Right cardiac atrium (tissue), 5 donors: ENCODE measurements at regions not wholly inside any gene's neighbourhood (a gene's known extent, or its start where the extent isn't known, plus 50 kb on each side); places are given as distances from the start of the nearest gene placed in this dataset.
"Not testable (repeated sequence)": the region's sequence is repeated elsewhere in the genome, so short reads cannot be mapped to it uniquely, and the experiment has no call there.

Source experiments
- ATAC-seq, 2 donors: fragments of 200-7000 bp; cut with Tn5 transposase; one replicate each; pipeline versions ENCODE4 v1.8.0 to v1.9.1; 2020; ENCODE audit warnings: moderate library complexity in 2 of 2, mild to moderate bottlenecking in 1 of 2
- DNase-seq, 3 donors: peaks; one replicate each; pipeline ENCODE4 v3.0.0-alpha.2; 2020
- H3K27ac ChIP-seq: one replicate; pipeline ENCODE4 v1.5.1; 2013; ENCODE audit warnings: mild to moderate bottlenecking, low read length, control low read depth, moderate library complexity
- H3K27me3 ChIP-seq: one replicate; pipeline ENCODE4 v1.6.1; 2013; ENCODE audit not compliant: control insufficient read depth, insufficient read depth
- H3K4me1 ChIP-seq: one replicate; pipeline ENCODE4 v1.6.1; 2013; ENCODE audit warnings: low read length; ENCODE audit not compliant: control insufficient read depth, insufficient read depth
- H3K4me3 ChIP-seq: one replicate; pipeline ENCODE4 v1.5.1; 2013; ENCODE audit warnings: low read length, control low read depth
- H3K9me3 ChIP-seq: one replicate; pipeline ENCODE4 v1.6.1; 2013; ENCODE audit warnings: low read length; ENCODE audit not compliant: control insufficient read depth
- WGBS: extraction: QIAGEN DNeasy Blood & Tissue Kit; methylation state at CpG from one replicate; pipeline ENCODE4 v1.1.7; 2013; 5-methylcytosine and 5-hydroxymethylcytosine counted together
- intact Hi-C, 4 donors: fragments of 100-400 bp; cut with DNase I; formaldehyde crosslinking; loops; one replicate each; pipeline versions ENCODE4 v1.11.0 to v1.14.0; 2022 to 2023
- donor health status: healthy with polysubstance abuse.
- donor health status: DM: no; HTN: yes; CAD: no.
- donor health status: DM: no; HTN: no; CAD: no.
- donor health status: DM: no; HTN: yes; CAD: no; lungs with severe emphysema.
- donor health status: DM: yes; HTN: yes; CAD: no.

DNA sequence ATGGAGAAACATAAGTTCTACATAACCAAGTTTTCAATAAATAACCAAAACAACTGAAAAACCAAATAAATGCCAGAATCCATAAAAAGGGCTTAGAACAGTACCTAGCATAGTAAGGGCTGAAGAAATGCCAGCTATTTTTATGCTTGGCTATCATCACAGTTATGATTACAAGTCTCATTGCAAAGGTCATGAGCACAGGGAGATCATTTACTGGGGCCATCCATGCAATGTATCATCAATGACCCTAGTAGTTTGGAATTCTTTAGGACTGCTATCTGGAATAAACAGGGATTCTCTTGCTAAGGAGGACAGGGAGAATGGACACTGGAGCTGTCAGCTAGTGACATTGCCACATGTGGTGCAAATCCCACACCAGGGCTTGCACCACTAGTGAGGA is 92.5 kb upstream of the NAP1L1 start:
- ATAC-seq (peak in 1 of 2 donors; percentile 59), DNase-seq (no peak)

DNA sequence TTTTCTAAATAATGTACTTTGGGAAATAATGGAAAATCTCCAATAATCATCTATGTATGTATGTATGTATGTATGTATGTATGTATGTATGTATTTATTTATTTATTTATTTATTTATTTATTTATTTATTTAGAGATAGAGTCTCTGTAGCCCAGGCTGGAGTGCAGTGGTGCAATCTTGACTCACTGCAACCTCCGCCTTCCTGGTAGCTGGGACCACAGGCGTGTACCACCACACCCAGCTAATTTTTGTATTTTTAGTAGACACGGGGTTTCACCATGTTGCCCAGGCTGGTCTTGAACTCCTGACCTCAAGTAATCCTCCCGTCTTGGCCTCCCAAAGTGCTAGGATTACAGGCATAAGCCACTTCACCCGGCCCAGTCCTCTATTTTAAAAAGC is 91.5 kb upstream of the NAP1L1 start:
- H3K4me1 ChIP-seq, intact Hi-C loops, H3K27me3 ChIP-seq, ATAC-seq, H3K27ac ChIP-seq, H3K9me3 ChIP-seq, DNase-seq, H3K4me3 ChIP-seq: not testable (repeated sequence)
- WGBS = 89% methylated on average over 5 of the region's 5 CpGs

More for the DNA sequence above, 92.5 kb upstream of the NAP1L1 start:
- no peak overlapping the region for H3K4me3 ChIP-seq
- H3K27ac ChIP-seq = no peak overlapping the region
- intact Hi-C loops = no loop called here
- H3K27me3 ChIP-seq = no peaks in the 10 kb centered on the region
- H3K9me3 ChIP-seq = no peaks in the 10 kb centered on the region
- no peaks in the 10 kb centered on the region for H3K4me1 ChIP-seq

DNA sequence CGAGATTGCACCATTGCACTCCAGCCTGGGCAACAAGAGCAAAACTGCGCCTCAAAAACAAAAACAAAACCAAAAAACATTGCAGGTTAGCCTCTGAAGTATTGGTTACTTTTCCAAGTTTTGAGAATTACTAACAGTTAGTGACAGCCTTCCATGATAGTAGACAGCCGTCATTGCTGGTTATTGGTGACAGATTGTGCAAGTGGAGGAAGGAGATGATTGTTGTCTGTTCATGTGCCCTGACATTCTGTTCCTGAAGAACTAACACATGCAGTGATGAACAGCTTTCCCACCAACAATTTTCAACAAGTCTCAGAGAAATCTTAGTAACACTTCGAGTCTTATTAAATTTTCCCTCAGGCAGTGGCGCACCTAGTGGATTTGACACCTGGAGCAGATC is 89.3 kb upstream of the NAP1L1 start:
- 79% methylated on average over 5 of the region's 5 CpGs for WGBS
- Histone ChIP-seq H3K4me1 (no peaks in the 10 kb centered on the region), H3K27ac (no peak overlapping the region), H3K27me3 (no peaks in the 10 kb centered on the region), H3K4me3 (no peak overlapping the region), H3K9me3 (no peaks in the 10 kb centered on the region)
- intact Hi-C loops = no loop called here
- DNase-seq (no peak), ATAC-seq (no peak)

DNA sequence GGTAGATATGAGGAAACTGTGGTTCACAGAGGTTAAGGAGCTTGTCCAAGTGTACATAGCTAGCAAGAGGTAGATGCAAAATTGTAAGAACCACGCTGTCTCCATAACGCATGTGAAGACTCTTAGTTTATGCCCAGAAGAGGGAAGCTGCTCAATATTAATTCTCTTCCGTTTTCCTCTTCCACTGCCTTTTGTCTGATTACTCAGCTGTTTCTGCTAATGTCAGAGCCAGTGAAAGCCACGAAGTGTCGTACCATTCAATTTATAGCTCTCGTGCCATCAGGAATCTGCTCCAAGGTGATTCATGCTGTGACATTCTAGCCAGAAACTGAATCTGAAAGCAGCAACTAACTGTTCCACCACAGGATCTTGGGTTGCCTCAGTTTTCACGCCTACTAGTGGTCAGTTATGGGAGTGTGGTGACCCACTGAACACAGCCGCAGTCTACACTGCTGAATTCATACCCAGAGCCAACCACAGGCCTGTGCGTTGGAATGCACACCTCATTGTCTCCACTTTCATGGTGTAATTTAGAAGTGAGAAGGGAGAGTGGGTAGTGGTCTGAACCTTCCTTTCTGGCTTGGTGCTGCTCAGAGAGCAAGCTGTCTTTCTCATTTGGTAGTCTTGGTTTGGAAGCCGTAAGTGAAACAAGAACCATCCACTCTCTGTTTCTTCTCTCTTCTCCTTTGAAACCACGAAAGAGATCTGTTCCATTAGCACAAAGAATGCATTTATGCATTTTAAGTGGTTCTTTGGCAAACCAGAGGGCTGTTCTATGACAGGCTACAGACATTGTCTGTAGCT is 74.2 kb upstream of the NAP1L1 start:
- Histone ChIP-seq H3K9me3 (no peaks in the 10 kb centered on the region), H3K27ac (peak overlapping the region; percentile 68), H3K4me1 (peaks cover 3% of the 10 kb centered on the region), H3K4me3 (no peak overlapping the region), H3K27me3 (no peaks in the 10 kb centered on the region)
- ATAC-seq (peak; percentile 84 to 91), DNase-seq (no peak)
- whole genome bisulfite sequencing = 52% methylated on average over 11 of the region's 11 CpGs
- intact Hi-C loops = loop anchor here in 2 of 4 donors (10.0 kb wide), 1 partner anchor 186 kb away; the partner anchor contains the start of gene BBS10 (in 2 of the 2)

DNA sequence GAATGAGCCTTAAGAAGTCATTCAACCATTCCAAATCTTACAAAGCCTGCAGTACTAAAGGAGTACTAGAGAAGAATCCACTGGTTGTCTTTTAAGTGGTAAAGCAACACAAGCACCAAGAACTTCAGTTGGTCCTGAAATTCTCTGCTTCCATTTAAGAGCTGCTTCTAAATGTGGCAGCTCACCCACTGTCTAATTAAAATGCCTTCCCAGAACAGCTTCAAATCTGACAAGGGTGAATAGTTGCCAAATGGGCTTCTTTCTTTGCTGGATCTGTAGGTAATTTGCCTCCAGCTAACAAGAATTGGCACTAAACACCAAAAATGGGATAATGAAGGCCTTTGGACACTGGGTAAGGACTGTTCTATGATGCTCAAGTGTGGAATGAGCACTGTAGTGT is 72.2 kb upstream of the NAP1L1 start:
- Histone ChIP-seq H3K4me1 (peaks cover 3% of the 10 kb centered on the region), H3K27ac (no peak overlapping the region), H3K9me3 (no peaks in the 10 kb centered on the region), H3K27me3 (no peaks in the 10 kb centered on the region), H3K4me3 (no peak overlapping the region)
- intact Hi-C loops = loop anchor here in 2 of 4 donors (10.0 kb wide), 1 partner anchor 188 kb away; the partner anchor contains the start of gene BBS10 (in 2 of the 2)
- DNase-seq (no peak), ATAC-seq (no peak)

DNA sequence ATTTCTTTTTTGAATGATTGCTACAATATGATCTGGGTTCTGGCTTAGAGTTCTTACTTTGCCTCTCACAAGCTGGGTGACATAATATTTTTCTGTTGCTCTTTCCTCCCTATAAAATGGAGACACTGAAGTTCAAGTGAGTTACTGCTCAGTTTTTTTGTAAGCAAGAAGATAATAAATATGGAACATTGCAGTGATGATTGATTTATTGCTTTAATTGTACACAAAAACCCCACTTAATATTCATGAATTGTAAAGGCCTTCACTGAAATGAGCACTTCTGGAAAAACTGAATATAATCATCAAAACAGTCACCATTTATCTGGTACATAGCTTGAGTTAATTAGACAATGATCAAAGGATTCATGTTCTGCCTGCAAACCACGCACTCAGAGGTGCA is 71.8 kb upstream of the NAP1L1 start:
- Histone ChIP-seq H3K9me3 (no peaks in the 10 kb centered on the region), H3K4me1 (peaks cover 3% of the 10 kb centered on the region), H3K27me3 (no peaks in the 10 kb centered on the region), H3K27ac (no peak overlapping the region), H3K4me3 (no peak overlapping the region)
- DNase-seq (no peak), ATAC-seq (no peak)
- 89% methylated on average over 1 of the region's 1 CpG for WGBS
- intact Hi-C loops = loop anchor here in 2 of 4 donors (10.0 kb wide), 1 partner anchor 188 kb away; the partner anchor contains the start of gene BBS10 (in 2 of the 2)

DNA sequence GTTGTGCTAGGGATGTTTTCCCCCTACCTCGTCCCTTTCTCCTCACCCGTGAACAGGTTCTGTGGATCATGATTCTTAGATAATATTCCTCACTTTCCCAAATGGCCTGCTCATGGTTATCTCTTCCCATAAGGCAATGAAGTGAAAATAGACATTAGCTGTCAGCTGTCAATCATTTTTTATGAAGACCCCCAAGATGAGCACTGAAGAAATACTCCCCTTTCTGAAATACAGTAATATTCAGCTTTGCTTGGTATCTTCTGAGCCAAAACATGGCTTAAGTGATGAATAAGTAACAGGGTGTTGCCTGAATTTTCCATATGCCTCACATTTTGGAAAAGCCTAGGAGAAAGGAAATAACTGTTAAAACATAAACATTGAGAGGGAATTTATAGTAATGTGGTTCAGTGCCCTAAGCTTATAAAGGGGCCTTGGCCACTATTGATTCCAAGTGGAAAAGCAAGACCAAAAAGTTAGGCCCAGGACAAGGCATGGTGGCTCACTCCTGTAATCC is 70.7 kb upstream of the NAP1L1 start:
- no peak overlapping the region for H3K4me3 ChIP-seq
- H3K9me3 ChIP-seq = no peaks in the 10 kb centered on the region
- intact Hi-C loops = loop anchor here in 2 of 4 donors (10.0 kb wide), 1 partner anchor 190 kb away; the partner anchor contains the start of gene BBS10 (in 2 of the 2)
- WGBS = 92% methylated on average over 2 of the region's 2 CpGs
- H3K4me1 ChIP-seq = peaks cover 3% of the 10 kb centered on the region
- DNase-seq = no peak
- H3K27me3 ChIP-seq = no peaks in the 10 kb centered on the region
- H3K27ac ChIP-seq = no peak overlapping the region
- ATAC-seq = no peak

DNA sequence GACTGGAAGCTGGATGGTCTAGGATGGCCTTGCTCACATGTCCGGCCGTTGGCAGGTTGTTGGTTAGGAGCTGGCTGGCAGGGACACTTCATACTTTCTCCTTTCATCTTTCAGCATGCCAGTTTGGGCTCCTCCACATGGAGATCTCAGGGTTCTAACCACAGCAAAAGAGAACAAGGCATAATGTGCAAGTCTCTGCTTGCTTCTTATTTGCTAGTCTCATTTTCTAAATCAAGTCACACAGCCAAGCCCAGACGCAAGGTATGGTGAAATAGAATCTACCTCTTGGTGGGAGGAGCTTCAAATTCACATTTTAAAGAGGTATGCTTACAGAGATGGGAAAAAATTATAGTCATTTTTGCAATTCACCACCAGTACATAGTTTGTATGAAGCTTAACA is 69.1 kb upstream of the NAP1L1 start:
- Histone ChIP-seq H3K27ac (no peak overlapping the region), H3K27me3 (no peaks in the 10 kb centered on the region), H3K4me3 (no peak overlapping the region), H3K9me3 (no peaks in the 10 kb centered on the region), H3K4me1 (peaks cover 3% of the 10 kb centered on the region)
- intact Hi-C loops = loop anchor here in 2 of 4 donors (10.0 kb wide), 1 partner anchor 191 kb away; the partner anchor contains the start of gene BBS10 (in 2 of the 2)
- DNase-seq (no peak), ATAC-seq (no peak)
- 85% methylated on average over 3 of the region's 3 CpGs for WGBS

DNA sequence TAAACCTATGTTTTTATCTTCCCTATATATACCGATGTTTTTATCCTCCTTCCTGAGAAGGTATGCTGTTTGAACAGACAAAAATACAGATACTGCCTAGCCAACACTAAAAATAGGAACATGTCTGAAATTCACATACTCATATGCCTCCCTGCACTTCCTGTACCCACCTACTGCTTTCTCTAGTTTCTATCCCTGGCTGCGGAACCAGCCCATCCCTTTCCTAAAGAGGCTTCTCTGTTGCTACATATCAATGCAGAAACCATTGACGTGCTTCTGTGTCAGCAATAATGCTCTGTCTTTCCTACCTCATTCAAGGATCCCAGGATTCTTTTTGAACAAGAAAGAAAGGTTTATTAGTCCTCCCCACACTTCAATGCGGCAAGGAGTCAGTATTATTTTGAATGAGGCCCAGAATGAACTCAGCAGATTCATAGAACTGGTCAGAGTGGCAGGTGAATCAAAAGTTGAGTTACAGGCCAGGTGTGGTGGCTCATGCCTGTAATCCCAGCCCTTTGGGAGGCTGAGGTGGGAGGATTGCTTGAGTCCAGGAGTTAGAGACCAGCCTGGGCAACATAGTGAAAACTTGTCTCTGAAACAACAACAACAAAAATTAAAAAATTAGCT is 67.8 kb upstream of the NAP1L1 start:
- intact Hi-C loops = loop anchor here in 2 of 4 donors (10.0 kb wide), 1 partner anchor 193 kb away; the partner anchor contains the start of gene BBS10 (in 2 of the 2)
- no peak overlapping the region for H3K27ac ChIP-seq

DNA sequence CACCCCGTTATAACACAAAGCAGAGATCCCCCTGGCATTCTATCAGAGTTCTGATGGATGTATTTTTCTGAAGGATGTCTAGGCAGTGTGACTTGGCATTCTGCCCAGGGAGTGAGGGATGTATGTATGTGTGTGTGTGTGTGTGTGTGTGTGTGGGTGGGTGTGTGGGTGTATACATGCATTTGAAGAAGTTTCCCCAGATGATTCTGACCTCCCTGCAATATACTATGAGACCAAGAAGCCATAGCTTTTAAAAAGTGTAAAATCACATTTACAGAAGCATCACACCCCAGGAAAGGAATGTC is 59.7 kb upstream of the NAP1L1 start:
- no peak for ATAC-seq
- intact Hi-C loops = no loop called here
- WGBS = 11% methylated on average over 1 of the region's 1 CpG
- Histone ChIP-seq H3K27me3 (no peaks in the 10 kb centered on the region), H3K4me3 (no peak overlapping the region), H3K9me3 (no peaks in the 10 kb centered on the region), H3K4me1 (no peaks in the 10 kb centered on the region), H3K27ac (no peak overlapping the region)
- no peak for DNase-seq

More for the DNA sequence above, 67.8 kb upstream of the NAP1L1 start:
- no peaks in the 10 kb centered on the region for H3K4me1 ChIP-seq
- H3K4me3 ChIP-seq = no peak overlapping the region
- H3K27me3 ChIP-seq = no peaks in the 10 kb centered on the region
- no peaks in the 10 kb centered on the region for H3K9me3 ChIP-seq
- ATAC-seq (peak; percentile 46 to 61), DNase-seq (no peak)
- WGBS = 38% methylated on average over 4 of the region's 4 CpGs
